ENCODE measurements at regions not wholly inside any gene's neighbourhood (a gene's known extent, or its start where the extent isn't known, plus 50 kb on each side); places are given as distances from the start of the nearest gene placed in this dataset.
"Not testable (repeated sequence)": the region's sequence is repeated elsewhere in the genome, so short reads cannot be mapped to it uniquely, and the experiment has no call there.

DNA sequence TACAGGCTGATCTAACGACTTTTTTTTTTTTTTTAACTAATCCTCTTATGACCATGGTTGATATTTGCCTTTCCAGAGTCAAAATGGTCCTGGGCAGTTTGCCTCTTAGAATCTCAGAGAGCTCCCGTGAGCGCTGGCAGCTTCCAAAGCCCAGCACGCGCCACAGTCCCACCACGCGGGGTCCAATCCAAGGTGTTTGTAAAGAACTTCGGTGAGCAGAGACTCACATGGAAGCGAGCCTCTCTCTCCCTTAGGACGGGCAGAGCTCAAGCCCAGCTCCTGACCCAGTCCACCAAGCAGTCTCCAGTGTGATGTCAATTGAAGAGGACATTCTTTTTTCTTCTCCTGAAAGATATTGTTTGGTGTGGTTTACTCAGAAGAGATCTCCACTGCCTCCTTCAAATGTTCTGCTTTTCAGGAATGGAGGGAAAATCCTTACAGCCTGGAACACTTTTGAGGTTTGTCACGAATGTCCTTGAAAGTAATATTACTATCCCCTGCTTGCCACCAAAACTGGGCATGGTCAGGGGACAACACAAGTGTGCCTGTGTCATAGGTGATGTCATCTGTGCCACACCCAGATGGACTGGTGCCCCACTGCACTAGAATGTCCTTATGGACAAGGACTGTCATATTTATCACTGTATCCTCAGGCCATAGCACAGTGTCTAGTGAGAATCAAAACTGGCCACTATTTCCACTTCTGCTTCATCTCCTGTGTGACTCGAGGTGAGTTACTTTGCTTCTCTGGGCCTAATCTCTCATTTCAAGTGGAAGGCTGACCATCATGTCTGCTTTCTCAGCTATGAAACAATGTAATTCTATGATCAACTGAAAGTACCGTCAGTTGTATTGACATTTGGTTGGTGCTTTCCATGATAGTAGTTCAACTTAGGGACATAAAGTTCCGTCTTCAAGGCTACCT, 97.4 kb upstream of the EDEM3 start:
- no peak for DNase-seq

DNA sequence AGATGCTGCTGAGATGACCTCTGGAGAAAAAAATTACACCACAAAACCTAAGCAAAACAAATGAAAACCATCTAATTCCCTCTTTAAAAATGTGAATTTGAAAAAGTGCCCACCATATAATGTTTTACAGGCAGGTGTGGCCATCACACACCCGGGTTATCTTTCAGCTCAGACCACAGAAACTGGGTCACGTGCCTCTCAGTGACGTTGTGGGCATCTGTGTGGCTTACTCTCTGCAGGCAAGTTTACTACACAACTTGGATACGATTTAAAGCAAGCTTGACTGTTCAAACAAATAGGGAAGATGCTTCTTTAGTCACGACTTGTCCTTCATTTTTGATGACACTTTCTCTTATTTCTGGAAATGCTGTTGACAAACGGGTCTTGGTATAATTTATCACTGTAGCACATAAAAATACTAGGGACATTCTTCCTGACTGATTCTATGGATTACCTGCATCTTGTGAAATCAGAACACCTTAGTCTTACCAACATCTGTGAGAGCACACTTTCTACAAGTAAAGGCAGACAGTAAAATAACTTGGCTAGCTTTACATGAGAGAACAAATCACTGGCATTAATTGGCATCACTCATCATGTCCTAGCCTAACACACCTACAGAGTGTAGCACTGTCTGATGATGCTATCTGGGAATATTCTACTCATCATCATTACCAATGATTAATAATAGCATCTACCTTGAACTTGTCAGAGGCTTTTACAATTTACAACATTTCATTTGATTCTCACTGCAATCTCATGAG, 89.3 kb upstream of the EDEM3 start:
- no peak for DNase-seq

DNA sequence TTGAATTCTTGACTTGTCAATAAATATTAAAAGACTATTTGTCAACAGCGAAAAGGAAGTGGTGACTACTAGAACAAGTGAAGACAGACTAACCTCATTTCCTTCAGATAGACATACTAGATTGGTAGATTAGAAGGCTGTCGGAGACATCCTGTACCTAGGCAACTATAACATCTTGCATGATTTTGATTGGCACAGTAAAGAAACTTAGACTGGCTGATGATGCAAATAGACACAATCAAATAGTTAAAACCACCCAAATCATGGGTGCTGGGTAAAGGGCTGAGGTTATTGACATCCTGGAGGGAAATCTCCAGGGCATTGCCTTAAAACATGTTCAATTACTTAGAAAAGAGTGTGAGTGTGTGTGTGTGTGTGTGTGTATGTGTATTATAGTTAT, 85.9 kb upstream of the EDEM3 start:
- no peak for DNase-seq

DNA sequence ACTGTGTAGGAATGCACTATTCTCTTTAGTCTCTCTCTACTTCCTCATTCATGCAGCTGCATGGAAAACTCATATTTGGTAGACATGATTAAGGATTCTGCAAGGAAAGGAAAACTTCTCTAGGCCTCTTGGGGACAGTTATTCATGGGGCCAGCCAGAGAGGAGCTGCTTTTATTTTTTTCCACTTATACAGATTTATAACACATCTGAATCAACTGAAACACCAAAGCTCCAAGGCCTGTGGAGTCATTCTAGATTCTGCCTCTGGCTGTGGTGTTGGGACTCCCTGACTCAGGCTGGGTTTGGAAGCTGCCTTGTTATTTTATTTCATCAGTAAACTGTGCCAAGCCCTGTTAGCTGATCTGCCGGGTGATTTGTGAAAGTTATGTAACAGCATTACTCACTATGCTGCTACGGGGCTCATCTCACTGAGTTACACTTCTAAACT, 83.9 kb upstream of the EDEM3 start:
- DNase-seq, result no peak

DNA sequence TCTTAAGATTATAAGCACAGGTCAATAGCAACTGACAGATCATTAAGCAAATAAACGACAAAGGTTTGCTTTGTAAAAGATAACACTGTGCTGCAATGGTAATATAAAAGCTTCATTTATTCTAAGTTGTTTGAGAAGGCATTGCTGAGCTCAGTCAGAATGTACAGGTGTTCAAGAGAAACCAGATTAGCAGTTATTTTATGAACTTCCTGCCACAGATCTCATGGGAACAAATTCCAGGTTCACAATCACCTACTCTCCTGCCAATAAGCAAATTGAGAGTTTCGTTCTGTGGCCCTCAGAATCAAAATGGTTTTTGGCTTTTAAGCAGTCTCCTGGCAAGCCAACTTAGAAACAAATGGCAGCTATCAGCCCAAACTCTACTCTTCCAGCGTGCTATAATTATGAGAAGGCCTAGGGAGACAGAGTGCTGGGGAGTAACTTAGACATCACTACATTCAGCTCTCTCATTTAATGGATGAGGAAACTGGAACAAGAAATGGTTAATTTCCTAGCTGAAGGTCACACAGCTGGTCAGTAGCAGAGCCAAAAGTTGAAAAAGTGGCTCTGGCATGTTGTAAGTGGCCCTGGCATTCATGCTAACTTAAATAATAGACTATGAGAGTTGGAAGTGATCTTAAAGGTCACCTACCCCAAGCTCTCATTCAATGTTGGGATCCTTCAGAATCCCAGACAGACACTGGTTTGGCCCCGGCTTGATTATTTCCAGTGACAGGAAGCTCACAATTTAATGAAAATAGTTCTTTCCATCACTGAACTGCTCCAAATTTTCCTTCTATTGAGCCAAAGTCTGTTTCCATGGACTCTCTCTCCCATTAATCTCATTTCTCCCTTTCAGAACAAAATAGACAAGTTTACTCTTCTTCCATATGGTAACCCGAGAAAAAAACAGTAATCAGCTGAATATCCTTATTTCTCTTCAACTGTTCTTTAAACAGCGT, 82.6 kb upstream of the EDEM3 start:
- DNase-seq, result no peak

DNA sequence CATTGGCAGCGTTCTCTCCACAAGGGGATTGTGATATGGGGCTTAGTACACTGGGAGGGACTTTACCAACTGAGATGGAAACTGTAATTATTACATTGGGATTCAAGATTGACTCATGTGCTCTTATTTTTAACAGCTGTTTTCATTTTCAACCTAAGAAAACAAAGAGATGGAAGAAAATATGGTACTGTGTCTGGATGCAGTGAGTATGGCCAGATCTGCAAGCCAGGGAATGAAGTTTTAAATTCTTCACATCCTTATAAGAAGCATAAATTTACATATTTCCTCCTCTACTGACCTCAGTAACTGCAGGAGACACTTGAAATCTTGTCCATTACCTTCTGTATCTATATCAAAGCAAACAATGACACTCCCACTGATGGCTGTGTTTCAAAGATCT, 81.5 kb upstream of the EDEM3 start:
- no peak for DNase-seq

DNA sequence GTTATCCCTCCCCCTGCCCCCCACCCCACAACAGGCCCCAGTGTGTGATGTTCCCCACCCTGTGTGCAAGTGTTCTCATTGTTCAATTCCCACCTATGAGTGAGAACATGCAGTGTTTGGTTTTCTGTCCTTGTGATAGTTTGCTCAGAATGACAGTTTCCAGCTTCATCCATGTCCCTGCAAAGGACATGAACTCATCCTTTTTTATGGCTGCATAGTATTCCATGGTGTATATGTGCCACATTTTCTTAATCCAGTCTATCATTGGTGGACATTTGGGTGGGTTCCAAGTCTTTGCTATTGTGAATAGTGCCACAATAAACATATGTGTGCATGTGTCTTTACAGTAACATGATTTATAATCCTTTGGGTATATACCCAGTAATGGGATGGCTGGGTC, 79.3 kb upstream of the EDEM3 start:
- not testable (repeated sequence) for DNase-seq

DNA sequence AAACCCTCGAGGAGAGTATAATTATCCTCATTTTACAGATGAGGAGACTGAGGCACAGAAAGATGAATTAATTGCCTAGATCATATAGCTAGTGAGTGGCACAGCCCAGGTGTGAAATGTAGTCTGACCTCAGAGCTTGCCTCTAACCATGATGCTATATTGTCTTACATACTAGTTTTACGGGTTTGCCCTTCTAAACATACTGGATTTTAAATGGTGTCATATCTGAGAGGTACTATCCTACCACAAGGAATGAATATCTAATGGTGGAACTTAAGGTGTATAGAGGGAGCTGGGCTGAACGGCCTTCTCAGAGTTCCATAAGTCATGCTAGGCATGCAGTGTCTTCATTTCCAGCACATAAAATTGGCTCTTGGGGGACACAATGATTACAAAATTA, 77.9 kb upstream of the EDEM3 start:
- DNase-seq, result no peak

DNA sequence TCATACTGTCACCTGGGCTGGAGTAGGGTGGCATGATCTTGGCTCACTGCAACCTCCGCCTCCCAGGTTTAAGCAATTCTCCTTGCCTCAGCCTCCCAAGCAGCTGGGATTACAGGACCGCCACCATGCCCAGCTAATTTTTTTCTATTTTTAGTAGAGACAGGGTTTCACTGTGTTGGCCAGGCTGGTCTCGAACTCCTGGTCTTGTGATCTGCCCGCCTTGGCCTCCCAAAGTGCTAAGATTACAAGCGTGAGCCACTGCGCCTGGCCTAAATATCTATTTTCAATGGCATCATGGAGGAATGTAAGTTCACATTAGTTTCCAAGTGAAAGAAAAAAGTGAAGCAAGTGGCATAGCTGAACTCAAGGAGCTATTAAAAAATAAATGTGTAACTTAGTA, 74.8 kb upstream of the EDEM3 start:
- DNase-seq, result not testable (repeated sequence)

DNA sequence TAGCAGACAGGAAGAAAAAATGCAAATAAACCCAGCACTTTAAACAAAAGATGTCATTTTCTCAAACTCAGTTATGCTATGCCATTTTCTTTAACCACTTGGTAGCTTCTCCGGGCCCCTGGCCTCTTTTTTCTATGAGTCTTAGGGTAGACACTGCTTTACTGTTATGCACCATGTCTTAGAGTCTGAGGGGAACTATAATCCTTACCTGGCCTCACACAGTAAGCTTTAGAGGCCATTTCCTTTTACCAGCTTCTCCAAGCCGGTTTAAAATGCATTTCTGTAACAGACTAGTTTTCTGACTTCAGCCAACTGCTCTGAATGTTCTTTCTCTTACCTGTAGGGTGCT, 73.7 kb upstream of the EDEM3 start:
- no peak for DNase-seq

DNA sequence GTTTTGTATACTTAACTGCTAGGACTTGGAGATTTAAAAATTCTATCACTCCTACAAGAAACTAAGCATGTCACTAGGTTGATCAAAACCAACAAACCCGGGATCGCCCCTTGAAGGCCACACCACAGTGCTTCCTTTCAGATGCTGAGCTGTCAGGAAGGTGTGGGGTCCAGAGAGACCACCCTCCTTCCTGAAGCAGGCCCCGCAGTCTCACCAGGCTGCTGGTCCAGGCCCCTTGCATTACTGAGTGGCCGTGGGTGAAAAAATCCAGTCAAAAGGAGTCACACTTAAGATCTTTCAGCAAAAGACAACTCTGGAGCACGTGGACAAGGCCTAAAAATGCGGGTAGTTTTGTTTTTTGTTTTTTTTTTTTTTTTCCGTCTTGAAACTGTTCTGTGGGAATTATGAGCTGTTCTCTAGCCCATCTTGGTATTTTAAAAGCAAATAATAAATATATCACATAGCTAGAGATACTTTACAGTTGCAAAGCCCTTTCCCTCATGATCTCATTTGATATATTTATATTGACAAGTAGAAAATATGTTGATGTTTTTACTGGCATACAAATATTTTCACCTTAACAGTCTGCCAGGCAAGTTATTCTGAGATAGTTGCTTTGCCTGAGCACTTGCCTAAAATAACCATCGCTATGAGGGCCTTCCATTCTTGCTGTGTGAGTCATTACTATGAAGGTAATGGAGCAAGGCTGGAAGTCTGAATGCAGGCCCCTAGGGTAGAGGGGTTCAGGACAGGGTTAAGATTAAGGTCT, 73.1 kb upstream of the EDEM3 start:
- no peak for DNase-seq

DNA sequence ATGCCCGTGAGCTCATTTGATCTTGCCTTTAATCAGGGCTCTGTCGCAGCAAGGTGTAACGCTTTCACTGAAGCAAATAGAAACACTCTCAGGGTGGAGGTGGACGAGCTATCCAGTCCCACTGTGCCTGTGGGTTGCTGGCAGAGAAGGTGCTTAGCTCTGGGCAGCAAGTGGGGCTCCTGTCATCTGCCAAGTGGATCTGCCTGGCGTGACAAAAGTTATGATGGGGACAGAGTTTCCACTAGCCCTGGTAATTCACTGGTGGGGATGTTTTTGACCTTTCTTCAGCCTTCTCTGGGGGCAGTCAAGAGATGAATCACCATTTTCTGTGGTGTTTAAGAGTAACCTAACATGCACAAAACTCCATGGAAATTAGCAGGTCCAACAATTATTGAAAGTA, 71.3 kb upstream of the EDEM3 start:
- no peak for DNase-seq

DNA sequence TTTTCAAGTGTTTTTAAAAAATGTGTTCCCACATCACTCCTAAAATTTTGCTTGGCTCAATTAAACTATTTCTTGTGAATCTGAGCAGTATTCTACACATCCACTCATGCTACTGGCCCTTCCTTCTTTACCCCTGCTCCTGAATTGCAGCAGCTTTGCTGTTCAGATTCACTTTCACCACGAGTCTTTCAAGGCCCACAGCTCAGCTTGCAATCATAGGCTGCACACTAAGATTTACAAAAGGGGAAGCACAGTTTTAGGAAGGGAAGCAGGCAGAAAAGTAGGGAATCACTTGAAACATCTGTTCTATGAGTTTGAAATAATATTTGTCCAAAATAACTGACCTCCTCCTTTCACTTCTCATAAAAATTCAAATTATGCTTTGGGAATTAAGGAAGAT, 70.9 kb upstream of the EDEM3 start:
- DNase-seq, result no peak

DNA sequence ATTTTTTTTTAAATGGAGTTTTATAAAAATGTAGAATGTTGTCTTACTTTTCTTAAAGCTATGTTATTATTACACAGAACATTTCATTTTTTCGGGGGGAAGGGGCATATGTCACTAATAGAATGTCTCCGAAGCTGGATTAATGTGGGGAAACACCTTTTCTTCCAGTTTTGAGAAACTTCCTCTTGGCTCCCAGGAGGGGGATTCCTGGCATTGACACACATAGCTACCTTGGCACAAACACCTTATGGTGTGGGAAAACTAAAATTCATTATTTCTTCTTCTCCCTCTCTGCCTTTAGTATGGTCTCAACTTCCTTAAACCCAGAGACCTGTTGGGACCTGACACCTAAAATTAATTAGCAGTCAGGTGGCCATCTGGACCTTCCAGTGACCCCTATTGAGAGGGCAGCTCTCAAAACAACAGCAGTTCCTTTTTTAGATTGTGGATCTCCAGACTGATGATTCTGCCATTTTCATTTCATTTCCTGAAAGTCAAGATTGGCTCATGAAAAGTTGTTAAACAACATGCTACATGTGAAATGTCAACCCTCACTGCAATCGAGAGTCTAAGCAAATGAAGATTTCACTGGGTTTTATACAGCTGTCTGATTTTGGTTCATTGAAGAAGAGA, 70.1 kb upstream of the EDEM3 start:
- DNase-seq, result no peak

DNA sequence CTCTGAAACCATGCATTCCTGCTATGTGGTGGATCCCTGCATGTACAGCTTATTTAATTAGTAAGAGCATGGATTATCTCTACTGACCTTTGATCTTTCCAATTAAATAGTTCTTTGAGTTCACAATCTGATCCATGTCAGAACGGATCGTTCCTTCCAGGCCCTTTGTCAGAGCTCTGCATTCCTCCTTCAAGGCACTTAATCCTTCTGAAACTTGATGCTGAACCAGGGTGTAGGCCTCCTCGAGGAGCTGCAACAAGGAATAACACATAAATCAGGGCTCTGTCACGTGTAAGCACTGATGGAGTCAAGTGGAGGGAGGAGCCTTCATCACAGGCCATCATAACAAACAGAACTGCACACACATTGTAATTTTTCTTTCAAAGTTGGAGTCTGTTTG, 68.4 kb upstream of the EDEM3 start:
- DNase-seq, result no peak

DNA sequence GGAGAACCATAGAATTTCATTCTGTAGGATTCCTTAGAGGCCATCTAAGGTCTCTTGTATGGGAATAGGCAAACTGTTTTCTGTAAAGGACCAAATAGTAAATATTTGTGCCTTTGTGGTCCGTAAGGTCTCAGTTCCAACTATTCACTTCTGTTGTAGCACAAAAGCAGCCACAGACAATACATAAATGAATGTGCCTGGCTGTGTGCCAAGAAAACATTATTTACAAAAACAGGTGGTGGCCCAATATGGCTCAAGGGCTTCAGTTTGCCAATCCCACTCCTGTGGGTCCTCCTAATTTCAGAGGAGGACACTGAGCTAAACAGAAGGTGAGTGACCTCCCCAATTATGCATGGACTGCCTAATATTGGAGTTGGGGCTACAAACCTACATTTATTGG, 67.6 kb upstream of the EDEM3 start:
- no peak for DNase-seq

DNA sequence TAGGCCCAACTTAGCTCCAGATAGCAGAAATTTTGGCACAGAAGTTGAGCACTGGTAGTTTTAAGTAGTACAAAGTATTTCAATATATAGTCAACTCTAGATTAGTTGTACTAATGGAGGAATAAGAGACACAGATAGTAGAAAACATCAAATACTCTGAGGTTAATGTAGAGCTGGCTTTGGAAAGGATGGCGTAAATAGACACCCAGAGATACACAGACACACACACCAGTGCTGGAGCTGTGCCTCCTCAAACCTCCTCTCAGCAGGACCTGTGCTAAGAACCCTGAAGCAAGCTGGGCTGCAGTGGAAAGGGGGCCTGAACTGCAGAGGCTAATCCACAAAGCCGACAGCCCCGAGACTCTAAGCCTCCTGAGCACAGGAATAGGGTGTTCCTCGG, 67.0 kb upstream of the EDEM3 start:
- DNase-seq, result no peak

DNA sequence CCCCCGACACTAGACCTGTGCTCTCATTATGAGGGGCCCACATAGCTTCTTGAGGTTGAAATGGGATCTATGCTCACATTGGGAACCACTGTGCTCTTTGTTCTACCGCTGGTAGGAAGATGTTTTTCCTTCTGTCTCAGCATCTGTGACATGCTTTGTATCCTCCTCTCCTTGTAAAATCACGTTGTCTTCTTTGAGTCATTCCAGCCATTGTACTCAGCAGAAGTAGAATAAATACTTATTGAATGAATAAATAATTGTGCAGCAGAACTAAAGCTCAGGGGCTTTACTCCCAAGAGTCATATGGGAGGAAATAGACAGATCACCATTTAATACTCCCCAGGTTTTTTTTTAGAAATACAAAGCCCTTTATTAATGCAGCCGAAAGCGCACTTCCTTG, 66.3 kb upstream of the EDEM3 start:
- DNase-seq, result no peak

DNA sequence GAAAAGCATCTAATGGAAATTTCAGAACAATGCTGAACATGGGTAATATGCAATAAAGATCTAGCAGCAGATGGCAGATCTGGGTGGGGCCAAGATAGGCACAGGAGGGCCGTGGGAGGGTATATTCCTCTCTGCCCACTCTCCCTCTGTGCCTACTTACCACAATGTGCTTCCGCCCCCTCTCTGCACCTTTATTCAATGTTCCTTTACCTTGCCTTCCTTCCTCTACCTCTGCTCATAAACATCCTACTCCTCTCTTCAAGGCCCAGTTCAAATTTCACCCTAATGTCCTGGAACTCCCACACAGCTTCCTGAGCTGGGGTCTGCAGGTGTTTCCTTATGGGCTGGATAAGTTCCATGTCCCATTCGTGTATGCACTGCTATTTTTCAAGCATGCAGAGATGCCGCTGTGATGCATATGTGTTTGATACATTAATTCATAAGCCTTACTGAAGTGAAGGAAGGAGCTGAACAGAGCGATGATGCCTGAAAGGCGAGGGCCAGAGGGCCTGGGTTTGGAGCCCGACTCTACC, 65.6 kb upstream of the EDEM3 start:
- DNase-seq, result no peak

DNA sequence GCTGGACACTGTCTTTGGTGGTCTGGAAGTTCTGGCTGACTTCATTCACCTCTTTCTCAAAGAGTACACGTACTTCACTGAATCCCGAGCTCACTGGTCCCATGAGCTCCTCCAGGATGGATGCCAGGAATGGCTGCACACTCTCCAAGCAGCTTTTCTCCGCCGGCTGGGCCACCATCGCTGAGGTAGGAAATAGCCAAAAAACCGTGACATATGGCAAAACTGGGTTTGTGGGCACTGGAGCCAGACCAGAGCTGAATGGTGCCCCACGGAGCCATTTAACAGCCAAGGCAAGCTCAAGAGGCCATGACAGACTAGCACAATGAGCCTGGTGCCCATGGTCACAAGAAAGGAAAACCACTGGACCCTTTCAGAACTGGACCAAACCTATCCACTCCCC, 64.0 kb upstream of the EDEM3 start:
- no peak for DNase-seq

DNA sequence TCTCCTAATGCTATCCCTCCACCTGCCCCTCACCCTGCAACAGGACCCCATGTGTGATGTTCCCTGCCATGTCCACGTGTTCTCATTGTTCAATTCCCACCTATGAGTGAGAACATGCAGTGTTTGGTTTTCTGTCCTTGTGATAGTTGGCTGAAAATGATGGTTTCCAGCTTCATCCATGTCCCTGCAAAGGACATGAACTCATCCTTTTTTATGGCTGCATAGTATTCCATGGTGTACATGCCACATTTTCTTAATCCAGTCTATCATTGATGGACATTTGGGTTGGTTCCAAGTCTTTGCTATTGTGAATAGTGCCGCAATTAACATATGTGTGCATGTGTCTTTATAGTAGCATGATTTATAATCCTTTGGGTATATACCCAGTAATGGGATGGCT, 62.3 kb upstream of the EDEM3 start:
- not testable (repeated sequence) for DNase-seq

Measured in KG1 (cell line).